ENCODE measurements at regions not wholly inside any gene's neighbourhood (a gene's known extent, or its start where the extent isn't known, plus 50 kb on each side); places are given as distances from the start of the nearest gene placed in this dataset.

GRCh38 chr10:113313722-113314121 is 239.1 kb upstream of the HABP2 start:
- ChIA-PET CTCF (no interaction called here), POLR2A (no interaction called here)
- TF ChIP-seq FOXA1 (IDR thresholded peaks at IDR 0.05) (no peak), TARDBP (IDR thresholded peaks at IDR 0.05) (no peak), ARNT (IDR thresholded peaks at IDR 0.05) (no peak), FOXK2 (IDR thresholded peaks at IDR 0.05) (no peak), L3MBTL2 (conservative IDR thresholded peaks at IDR 0.05) (no peak)

GRCh38 chr10:113316506-113316905 is 236.3 kb upstream of the HABP2 start:
- ChIA-PET CTCF (no interaction called here), POLR2A (no interaction called here)
- TF ChIP-seq ARNT (IDR thresholded peaks at IDR 0.05) (no peak), BHLHE40 (IDR thresholded peaks at IDR 0.05; ENCODE audit: borderline replicate concordance) (no peak), PKNOX1 (IDR thresholded peaks at IDR 0.05) (no peak), ELF4 (IDR thresholded peaks at IDR 0.05) (no peak), ZNF384 (IDR thresholded peaks at IDR 0.05) (no peak), CTBP1 (IDR thresholded peaks at IDR 0.05; ENCODE audit: borderline replicate concordance) (no peak), HDGF (IDR thresholded peaks at IDR 0.05; ENCODE audit: borderline replicate concordance) (no peak), L3MBTL2 (conservative IDR thresholded peaks at IDR 0.05) (no peak), FOXM1 (IDR thresholded peaks at IDR 0.05; ENCODE audit: borderline replicate concordance) (no peak), TARDBP (IDR thresholded peaks at IDR 0.05) (no peak), SP1 (IDR thresholded peaks at IDR 0.05) (no peak), NFRKB (IDR thresholded peaks at IDR 0.05) (no peak), FOXA1 (IDR thresholded peaks at IDR 0.05) (no peak), LEF1 (IDR thresholded peaks at IDR 0.05; ENCODE audit: borderline replicate concordance) (no peak), SUZ12 (IDR thresholded peaks at IDR 0.05) (no peak), FOXK2 (IDR thresholded peaks at IDR 0.05) (no peak)
- DNase-seq (ENCODE audit: extremely low spot score): no peak

More at GRCh38 chr10:113313722-113314121, 239.1 kb upstream of the HABP2 start:
- DNase-seq (ENCODE audit: extremely low spot score): no peak

- no peak for DNase-seq (ENCODE audit: extremely low spot score)
- POLR2A ChIA-PET: no interaction called here
- CTCF ChIA-PET: interaction anchor here (0.6 kb wide), 1 partner anchor 8 kb away, joined by 3 read pairs; no protein-coding TSS in a partner anchor
- TF ChIP-seq ARNT (IDR thresholded peaks at IDR 0.05): no peak
- no peak for TF ChIP-seq SP1 (IDR thresholded peaks at IDR 0.05)
- TF ChIP-seq BHLHE40 (IDR thresholded peaks at IDR 0.05; ENCODE audit: borderline replicate concordance): no peak
- no peak for TF ChIP-seq L3MBTL2 (conservative IDR thresholded peaks at IDR 0.05)
- TF ChIP-seq HDGF (IDR thresholded peaks at IDR 0.05; ENCODE audit: borderline replicate concordance): no peak
- no peak for TF ChIP-seq ZNF384 (IDR thresholded peaks at IDR 0.05)
- no peak for TF ChIP-seq TARDBP (IDR thresholded peaks at IDR 0.05)
- no peak for TF ChIP-seq FOXK2 (IDR thresholded peaks at IDR 0.05)
- TF ChIP-seq FOXA1 (IDR thresholded peaks at IDR 0.05): no peak
- no peak for TF ChIP-seq ELF4 (IDR thresholded peaks at IDR 0.05)
- no peak for TF ChIP-seq CTBP1 (IDR thresholded peaks at IDR 0.05; ENCODE audit: borderline replicate concordance)
- no peak for TF ChIP-seq NFRKB (IDR thresholded peaks at IDR 0.05)
- TF ChIP-seq LEF1 (IDR thresholded peaks at IDR 0.05; ENCODE audit: borderline replicate concordance): no peak
- no peak for TF ChIP-seq PKNOX1 (IDR thresholded peaks at IDR 0.05)
- no peak for TF ChIP-seq SUZ12 (IDR thresholded peaks at IDR 0.05)
Measured at GRCh38 chr10:113317489-113317888, 235.4 kb upstream of the HABP2 start.

GRCh38 chr10:113319479-113319878 is 233.4 kb upstream of the HABP2 start:
- no peak for TF ChIP-seq PKNOX1 (IDR thresholded peaks at IDR 0.05)
- TF ChIP-seq FOXM1 (IDR thresholded peaks at IDR 0.05; ENCODE audit: borderline replicate concordance): no peak
- TF ChIP-seq ELF4 (IDR thresholded peaks at IDR 0.05): no peak
- TF ChIP-seq SUZ12 (IDR thresholded peaks at IDR 0.05): no peak
- no peak for TF ChIP-seq BHLHE40 (IDR thresholded peaks at IDR 0.05; ENCODE audit: borderline replicate concordance)
- no peak for TF ChIP-seq CTBP1 (IDR thresholded peaks at IDR 0.05; ENCODE audit: borderline replicate concordance)
- TF ChIP-seq FOXK2 (IDR thresholded peaks at IDR 0.05): no peak
- no peak for TF ChIP-seq ZNF384 (IDR thresholded peaks at IDR 0.05)
- no peak for TF ChIP-seq FOXA1 (IDR thresholded peaks at IDR 0.05)
- no peak for TF ChIP-seq TARDBP (IDR thresholded peaks at IDR 0.05)
- TF ChIP-seq SP1 (IDR thresholded peaks at IDR 0.05): no peak
- TF ChIP-seq HDGF (IDR thresholded peaks at IDR 0.05; ENCODE audit: borderline replicate concordance): no peak
- no peak for TF ChIP-seq ARNT (IDR thresholded peaks at IDR 0.05)
- CTCF ChIA-PET: no interaction called here
- no peak for DNase-seq (ENCODE audit: extremely low spot score)
- POLR2A ChIA-PET: no interaction called here

DNA sequence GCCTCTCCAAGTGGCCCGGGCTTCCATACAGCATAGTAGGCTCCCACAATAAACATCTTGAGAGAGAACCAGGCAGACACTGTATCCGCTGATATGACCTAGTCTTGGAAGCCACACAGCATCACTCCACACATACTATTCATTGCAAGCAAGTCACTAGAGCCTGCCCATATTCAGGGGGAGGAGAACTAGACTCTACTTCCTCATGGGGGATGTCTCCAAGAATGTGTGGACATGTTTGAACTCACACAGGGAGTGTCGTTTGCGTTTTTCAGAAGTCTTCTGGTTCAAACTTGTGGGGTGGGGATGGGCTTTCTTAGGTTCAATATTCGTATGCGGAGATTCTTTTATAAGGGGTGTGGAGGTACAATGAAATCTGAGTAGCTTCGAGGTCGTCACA is 232.6 kb upstream of the HABP2 start:
- CTCF ChIA-PET: no interaction called here
- TF ChIP-seq FOXM1 (IDR thresholded peaks at IDR 0.05; ENCODE audit: borderline replicate concordance) (no peak), TARDBP (IDR thresholded peaks at IDR 0.05) (no peak), SP1 (IDR thresholded peaks at IDR 0.05) (no peak), ARNT (IDR thresholded peaks at IDR 0.05) (no peak), ZNF384 (IDR thresholded peaks at IDR 0.05) (no peak), FOXK2 (IDR thresholded peaks at IDR 0.05) (no peak), CTBP1 (IDR thresholded peaks at IDR 0.05; ENCODE audit: borderline replicate concordance) (no peak), SUZ12 (IDR thresholded peaks at IDR 0.05) (no peak), NFRKB (IDR thresholded peaks at IDR 0.05) (no peak), PKNOX1 (IDR thresholded peaks at IDR 0.05) (no peak), HDGF (IDR thresholded peaks at IDR 0.05; ENCODE audit: borderline replicate concordance) (no peak), LEF1 (IDR thresholded peaks at IDR 0.05; ENCODE audit: borderline replicate concordance) (no peak), BHLHE40 (IDR thresholded peaks at IDR 0.05; ENCODE audit: borderline replicate concordance) (no peak), FOXA1 (IDR thresholded peaks at IDR 0.05) (no peak), ELF4 (IDR thresholded peaks at IDR 0.05) (no peak), L3MBTL2 (conservative IDR thresholded peaks at IDR 0.05) (no peak)
- POLR2A ChIA-PET: no interaction called here
- no peak for DNase-seq (ENCODE audit: extremely low spot score)

Measured in HEK293T (cell line).